Mesenchymal stem cell (in vitro differentiated cells and primary cell): ENCODE measurements at regions not wholly inside any gene's neighbourhood (a gene's known extent, or its start where the extent isn't known, plus 50 kb on each side); places are given as distances from the start of the nearest gene placed in this dataset.

Experiments used
- DNase-seq: peaks from one replicate; pipeline ENCODE4 v3.0.0-alpha.2; 2013
- H2AFZ ChIP-seq: one replicate; pipeline ENCODE4 v1.6.1; 2013; ENCODE audit warnings: low read depth, mild to moderate bottlenecking, control low read depth, inconsistent platforms, low read length, moderate library complexity
- H2AK5ac ChIP-seq: 2 replicates; pipeline ENCODE4 v1.6.1; 2013; ENCODE audit warnings: low read length, moderate library complexity, mild to moderate bottlenecking, inconsistent platforms; ENCODE audit not compliant: severe bottlenecking
- H2BK120ac ChIP-seq: one replicate; pipeline ENCODE4 v1.6.1; 2013; ENCODE audit warnings: low read depth, mild to moderate bottlenecking, inconsistent platforms, low read length, moderate library complexity
- H2BK12ac ChIP-seq, 2 experiments: one replicate each; pipeline ENCODE4 v1.6.1; 2013; ENCODE audit warnings: inconsistent platforms in 2 of 2, low read length in 2 of 2, mild to moderate bottlenecking in 2 of 2, moderate library complexity in 2 of 2, control low read depth in 1 of 2
- H2BK15ac ChIP-seq: one replicate; pipeline ENCODE4 v1.6.1; 2013; ENCODE audit warnings: mild to moderate bottlenecking, low read depth, inconsistent platforms; ENCODE audit not compliant: poor library complexity, severe bottlenecking
- H2BK5ac ChIP-seq: 2 replicates; pipeline ENCODE4 v1.6.1; 2013; ENCODE audit warnings: low read depth, mild to moderate bottlenecking, low read length, control low read depth, inconsistent platforms; ENCODE audit not compliant: poor library complexity, severe bottlenecking
- H3K14ac ChIP-seq, 2 experiments: one replicate each; pipeline ENCODE4 v1.6.1; 2013; ENCODE audit warnings: inconsistent platforms in 2 of 2, low read length in 2 of 2, control low read depth in 1 of 2, mild to moderate bottlenecking in 1 of 2, moderate library complexity in 1 of 2
- H3K18ac ChIP-seq, 2 experiments: one replicate each; pipeline ENCODE4 v1.6.1; 2013; ENCODE audit warnings: inconsistent platforms in 2 of 2, low read length in 2 of 2, control low read depth in 1 of 2, low read depth in 1 of 2, mild to moderate bottlenecking in 1 of 2
- H3K23ac ChIP-seq, 2 experiments: one replicate each; pipeline ENCODE4 v1.6.1; 2013; ENCODE audit warnings: inconsistent platforms in 2 of 2, low read length in 2 of 2, mild to moderate bottlenecking in 2 of 2, moderate library complexity in 2 of 2, control low read depth in 1 of 2
- H3K27ac ChIP-seq: 2 replicates; pipeline ENCODE4 v1.5.1; 2013; ENCODE audit warnings: mild to moderate bottlenecking, moderate library complexity, low read length, control low read depth, inconsistent platforms; ENCODE audit not compliant: poor library complexity, severe bottlenecking
- H3K27me3 ChIP-seq, 2 experiments: 2 replicates each; pipeline versions ENCODE4 v1.6.1 to v1.7.0; 2013; ENCODE audit warnings: low read length in 2 of 2, mild to moderate bottlenecking in 2 of 2, moderate library complexity in 2 of 2, control low read depth in 1 of 2, inconsistent platforms in 1 of 2; ENCODE audit not compliant: control insufficient read depth in 1 of 2, insufficient read depth in 1 of 2
- H3K36me3 ChIP-seq, 2 experiments: 2 replicates each; pipeline versions ENCODE4 v1.6.1 to v1.7.0; 2013; ENCODE audit warnings: low read length in 2 of 2, control low read depth in 1 of 2, inconsistent platforms in 1 of 2, low read depth in 1 of 2, mild to moderate bottlenecking in 1 of 2; ENCODE audit not compliant: insufficient read depth in 2 of 2, control insufficient read depth in 1 of 2
- H3K4ac ChIP-seq, 2 experiments: one replicate each; pipeline ENCODE4 v1.6.1; 2013; ENCODE audit warnings: inconsistent platforms in 2 of 2, low read length in 2 of 2, mild to moderate bottlenecking in 2 of 2, moderate library complexity in 2 of 2, control low read depth in 1 of 2, low read depth in 1 of 2
- H3K4me1 ChIP-seq: 2 replicates; pipeline ENCODE4 v1.6.1; 2013; ENCODE audit warnings: low read depth, low read length, control low read depth; ENCODE audit not compliant: control insufficient read depth, insufficient read depth
- H3K4me2 ChIP-seq: 2 replicates; pipeline ENCODE4 v1.6.1; 2013; ENCODE audit warnings: low read length, mild to moderate bottlenecking, inconsistent platforms; ENCODE audit not compliant: poor library complexity, severe bottlenecking
- H3K4me3 ChIP-seq, 2 experiments: 2 replicates each; pipeline versions ENCODE4 v1.5.1 to v1.7.0; 2013; ENCODE audit warnings: low read length in 2 of 2, mild to moderate bottlenecking in 2 of 2, control low read depth in 1 of 2, low read depth in 1 of 2; ENCODE audit not compliant: insufficient read depth in 1 of 2
- H3K79me1 ChIP-seq: replicated peaks from 2 replicates; pipeline ENCODE4 v1.6.1; 2013; ENCODE audit warnings: mild to moderate bottlenecking, control low read depth, low read length, inconsistent platforms; ENCODE audit not compliant: poor library complexity, severe bottlenecking
- H3K9ac ChIP-seq: 2 replicates; pipeline ENCODE4 v1.7.0; 2013; ENCODE audit warnings: mild to moderate bottlenecking, low read length, moderate library complexity
- H3K9me3 ChIP-seq: 2 replicates; pipeline ENCODE4 v1.7.0; 2013; ENCODE audit warnings: mild to moderate bottlenecking, low read length; ENCODE audit not compliant: control insufficient read depth
- H4K8ac ChIP-seq: one replicate; pipeline ENCODE4 v1.6.1; 2013; ENCODE audit warnings: inconsistent platforms, mild to moderate bottlenecking, low read length, moderate library complexity
- H4K91ac ChIP-seq: one replicate; pipeline ENCODE4 v1.6.1; 2013; ENCODE audit warnings: mild to moderate bottlenecking, low read length, inconsistent platforms
- WGBS: methylation state at CpG from one replicate; pipeline ENCODE4 v1.1.7; 2013; ENCODE audit warnings: mixed read lengths; 5-methylcytosine and 5-hydroxymethylcytosine counted together

GRCh38 chr21:15319727-15320126, 254.9 kb upstream of the NRIP1 start:
- Histone ChIP-seq H2BK5ac (no peak overlapping the region), H3K14ac (no peak overlapping the region), H3K27ac (no peak overlapping the region), H3K79me1 (no peaks in the 10 kb centered on the region), H3K4me2 (no peak overlapping the region), H3K36me3 (no peaks in the 10 kb centered on the region), H2AFZ (no peak overlapping the region), H3K4me3 (no peak overlapping the region), H4K8ac (no peak overlapping the region), H4K91ac (no peak overlapping the region), H2AK5ac (no peak overlapping the region), H3K4me1 (no peaks in the 10 kb centered on the region), H3K23ac (no peak overlapping the region), H3K4ac (no peak overlapping the region), H3K9me3 (peaks cover 4% of the 10 kb centered on the region), H2BK12ac (no peak overlapping the region), H3K9ac (no peak overlapping the region), H3K18ac (no peak overlapping the region), H2BK15ac (no peak overlapping the region), H2BK120ac (no peak overlapping the region), H3K27me3 (no peaks in the 10 kb centered on the region)
- WGBS: 100% methylated on average over 5 of the region's 7 CpGs
- no peak for DNase-seq

GRCh38 chr21:15324542-15324941, 259.7 kb upstream of the NRIP1 start:
- H3K9me3 ChIP-seq: no peaks in the 10 kb centered on the region
- H2BK12ac ChIP-seq: no peak overlapping the region
- no peak overlapping the region for H3K4me3 ChIP-seq
- no peaks in the 10 kb centered on the region for H3K27me3 ChIP-seq
- no peak overlapping the region for H4K91ac ChIP-seq
- H4K8ac ChIP-seq: no peak overlapping the region
- no peak overlapping the region for H2BK15ac ChIP-seq
- H3K9ac ChIP-seq: no peak overlapping the region
- no peak overlapping the region for H2AFZ ChIP-seq
- no peak overlapping the region for H3K23ac ChIP-seq
- no peak overlapping the region for H3K18ac ChIP-seq
- H2BK5ac ChIP-seq: no peak overlapping the region
- no peaks in the 10 kb centered on the region for H3K4me1 ChIP-seq
- H3K14ac ChIP-seq: no peak overlapping the region
- WGBS: 25% methylated on average over 1 of the region's 2 CpGs
- H2BK120ac ChIP-seq: no peak overlapping the region
- no peak overlapping the region for H3K27ac ChIP-seq
- no peak overlapping the region for H3K4me2 ChIP-seq
- no peaks in the 10 kb centered on the region for H3K79me1 ChIP-seq
- no peak overlapping the region for H3K4ac ChIP-seq
- no peak for DNase-seq
- H2AK5ac ChIP-seq: no peak overlapping the region
- H3K36me3 ChIP-seq: no peaks in the 10 kb centered on the region

GRCh38 chr21:15326032-15326867, 261.4 kb upstream of the NRIP1 start:
- no peak overlapping the region for H3K4me2 ChIP-seq
- WGBS: 84% methylated on average over 8 of the region's 9 CpGs
- H3K23ac ChIP-seq: no peak overlapping the region

GRCh38 chr21:15327637-15328265, 263.0 kb upstream of the NRIP1 start:
- no peak overlapping the region for H3K4me3 ChIP-seq

More at GRCh38 chr21:15326032-15326867, 261.4 kb upstream of the NRIP1 start:
- no peak overlapping the region for H3K18ac ChIP-seq
- no peaks in the 10 kb centered on the region for H3K79me1 ChIP-seq
- no peak overlapping the region for H4K91ac ChIP-seq
- H2AFZ ChIP-seq: no peak overlapping the region
- no peak overlapping the region for H2BK120ac ChIP-seq
- no peak overlapping the region for H2AK5ac ChIP-seq
- H2BK12ac ChIP-seq: no peak overlapping the region
- no peaks in the 10 kb centered on the region for H3K4me1 ChIP-seq
- no peak for DNase-seq
- H3K27me3 ChIP-seq: no peaks in the 10 kb centered on the region
- H3K4me3 ChIP-seq: no peak overlapping the region
- no peak overlapping the region for H4K8ac ChIP-seq
- no peak overlapping the region for H3K14ac ChIP-seq
- H2BK15ac ChIP-seq: no peak overlapping the region
- no peak overlapping the region for H3K9ac ChIP-seq
- no peak overlapping the region for H3K4ac ChIP-seq
- no peaks in the 10 kb centered on the region for H3K36me3 ChIP-seq
- H3K27ac ChIP-seq: no peak overlapping the region
- H3K9me3 ChIP-seq: no peaks in the 10 kb centered on the region
- no peak overlapping the region for H2BK5ac ChIP-seq

More at GRCh38 chr21:15327637-15328265, 263.0 kb upstream of the NRIP1 start:
- H2BK5ac ChIP-seq: no peak overlapping the region
- H4K91ac ChIP-seq: peak overlapping the region; percentile 29
- no peak overlapping the region for H3K14ac ChIP-seq
- H3K27ac ChIP-seq: no peak overlapping the region
- no peaks in the 10 kb centered on the region for H3K9me3 ChIP-seq
- no peak overlapping the region for H3K18ac ChIP-seq
- 83% methylated on average over 2 of the region's 2 CpGs for WGBS
- H3K4me1 ChIP-seq: no peaks in the 10 kb centered on the region
- H3K4ac ChIP-seq: no peak overlapping the region
- no peaks in the 10 kb centered on the region for H3K79me1 ChIP-seq
- H2BK12ac ChIP-seq: no peak overlapping the region
- H2BK15ac ChIP-seq: no peak overlapping the region
- H2BK120ac ChIP-seq: no peak overlapping the region
- no peak overlapping the region for H3K23ac ChIP-seq
- no peak for DNase-seq
- no peak overlapping the region for H2AK5ac ChIP-seq
- H3K9ac ChIP-seq: no peak overlapping the region
- H2AFZ ChIP-seq: no peak overlapping the region
- no peaks in the 10 kb centered on the region for H3K27me3 ChIP-seq
- no peaks in the 10 kb centered on the region for H3K36me3 ChIP-seq
- H3K4me2 ChIP-seq: no peak overlapping the region
- no peak overlapping the region for H4K8ac ChIP-seq
